DMS79 (cell line): ENCODE measurements at regions not wholly inside any gene's neighbourhood (a gene's known extent, or its start where the extent isn't known, plus 50 kb on each side); places are given as distances from the start of the nearest gene placed in this dataset.

Source experiments
- DNase-seq: peaks from one replicate; lab custom pipeline; 2025; lab: John Stamatoyannopoulos, UW

GRCh38 chr13:34040863-34041262, 222.9 kb downstream of the RFC3 start:
- no peak for DNase-seq

- DNase-seq: no peak
These were observed 226.1 kb downstream of the RFC3 start for GRCh38 chr13:34044041-34044440.

GRCh38 chr13:34044660-34045080, 226.7 kb downstream of the RFC3 start:
- peak; percentile 1 for DNase-seq

GRCh38 chr13:34046457-34046856, 228.5 kb downstream of the RFC3 start:
- no peak for DNase-seq

GRCh38 chr13:34048652-34049051, 230.7 kb downstream of the RFC3 start:
- DNase-seq: no peak

- DNase-seq: no peak
These were observed 238.8 kb downstream of the RFC3 start for GRCh38 chr13:34056733-34057258.

- DNase-seq: no peak
These were observed 246.7 kb downstream of the RFC3 start for GRCh38 chr13:34064456-34065205.

- DNase-seq: no peak
These were observed 248.0 kb downstream of the RFC3 start for GRCh38 chr13:34065928-34066327.

GRCh38 chr13:34066344-34066743, 248.4 kb downstream of the RFC3 start:
- DNase-seq: no peak

- DNase-seq: no peak
These were observed 252.1 kb downstream of the RFC3 start for GRCh38 chr13:34070006-34070405.

- no peak for DNase-seq
These were observed 252.8 kb downstream of the RFC3 start for GRCh38 chr13:34070544-34071303.

GRCh38 chr13:34076319-34076718, 258.4 kb downstream of the RFC3 start:
- no peak for DNase-seq

GRCh38 chr13:34076943-34077703, 259.2 kb downstream of the RFC3 start:
- no peak for DNase-seq

GRCh38 chr13:34078334-34078999, 260.5 kb downstream of the RFC3 start:
- no peak for DNase-seq

- no peak for DNase-seq
These were observed 267.3 kb downstream of the RFC3 start for GRCh38 chr13:34085204-34085603.

- DNase-seq: no peak
These were observed 268.3 kb downstream of the RFC3 start for GRCh38 chr13:34086281-34086680.

- DNase-seq: no peak
These were observed 269.8 kb downstream of the RFC3 start for GRCh38 chr13:34087791-34088190.

- no peak for DNase-seq
These were observed 285.9 kb downstream of the RFC3 start for GRCh38 chr13:34103854-34104253.

GRCh38 chr13:34104853-34105252, 286.9 kb downstream of the RFC3 start:
- DNase-seq: no peak

- DNase-seq: no peak
These were observed 289.9 kb downstream of the RFC3 start for GRCh38 chr13:34107806-34108205.

GRCh38 chr13:34108410-34108809, 290.5 kb downstream of the RFC3 start:
- no peak for DNase-seq

GRCh38 chr13:34114581-34114980, 296.6 kb downstream of the RFC3 start:
- DNase-seq: no peak
